Naive B cell (primary cell): ENCODE measurements at regions not wholly inside any gene's neighbourhood (a gene's known extent, or its start where the extent isn't known, plus 50 kb on each side); places are given as distances from the start of the nearest gene placed in this dataset.
A peak's percentile ranks its signal among the peaks of the same experiment; 100 is the strongest.

Experiments
- ATAC-seq, 2 donors: fragments of 150-1000 bp; cut with Tn5 transposase; 2 replicates each; pipeline ENCODE4 v1.10.0; 2021; ENCODE audit warnings: low read depth in 2 of 2, mild to moderate bottlenecking in 2 of 2, moderate library complexity in 2 of 2
- DNase-seq: peaks from one replicate; pipeline ENCODE4 v3.0.0; 2022
- H3K27ac Mint-ChIP-seq, 6 donors: one replicate each; pipeline ENCODE4 v1.8.0; 2020 to 2022; ENCODE audit warnings: mild to moderate bottlenecking in 6 of 6, mixed read lengths in 6 of 6, moderate library complexity in 5 of 6, inconsistent platforms in 2 of 6
- H3K27me3 Mint-ChIP-seq, 3 donors: one replicate each; pipeline ENCODE4 v1.8.0; 2021 to 2022; ENCODE audit warnings: mixed read lengths in 3 of 3, mild to moderate bottlenecking in 1 of 3
- H3K36me3 Mint-ChIP-seq, 2 donors: one replicate each; pipeline ENCODE4 v1.8.0; 2020 to 2022; ENCODE audit warnings: mixed read lengths in 2 of 2, inconsistent platforms in 1 of 2, mild to moderate bottlenecking in 1 of 2
- H3K4me1 Mint-ChIP-seq, 3 donors: one replicate each; pipeline ENCODE4 v1.8.0; 2020 to 2022; ENCODE audit warnings: mixed read lengths in 3 of 3, inconsistent platforms in 1 of 3, mild to moderate bottlenecking in 1 of 3, moderate library complexity in 1 of 3
- H3K4me3 Mint-ChIP-seq, 8 donors: one replicate each; pipeline ENCODE4 v1.8.0; 2020 to 2022; ENCODE audit warnings: mild to moderate bottlenecking in 8 of 8, mixed read lengths in 8 of 8, moderate library complexity in 8 of 8, inconsistent platforms in 2 of 8
- H3K9me3 Mint-ChIP-seq, 7 donors: one replicate each; pipeline ENCODE4 v1.8.0; 2020 to 2022; ENCODE audit warnings: mixed read lengths in 7 of 7, mild to moderate bottlenecking in 5 of 7, inconsistent platforms in 2 of 7, moderate library complexity in 1 of 7

DNA sequence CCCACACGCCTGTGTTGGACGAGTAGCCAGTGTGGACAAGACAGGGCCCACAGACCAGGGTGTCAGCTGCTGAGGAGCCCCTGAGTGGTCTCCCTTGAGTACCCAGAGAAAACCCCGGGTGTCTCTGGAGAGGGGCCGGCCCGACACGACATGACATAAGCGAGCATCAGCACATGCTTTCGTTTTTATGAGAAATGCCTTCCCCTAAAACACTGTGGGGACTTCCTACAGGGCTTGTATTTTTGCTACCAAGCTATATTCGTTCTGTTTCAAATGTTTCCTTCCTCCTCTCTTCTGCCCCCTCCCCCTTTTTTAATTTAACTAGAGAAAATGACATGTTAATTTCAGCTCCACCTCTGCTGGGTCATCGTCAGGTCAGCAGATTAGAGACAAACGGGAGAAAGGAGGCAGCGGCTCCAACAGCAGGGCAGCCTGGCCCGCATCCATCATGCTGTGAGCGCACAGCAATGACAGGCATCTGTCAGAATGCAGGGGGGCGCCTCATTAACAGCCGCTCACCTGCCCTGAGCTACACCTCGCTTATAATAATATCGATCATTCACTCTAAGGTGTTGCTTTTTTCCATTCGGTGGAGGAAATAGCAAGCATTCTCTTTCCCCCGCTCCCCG, 286.2 kb downstream of the ZNF516 start:
- peak overlapping the region in 1 of 6 donors; percentile 51 for H3K27ac Mint-ChIP-seq
- no peak for ATAC-seq
- H3K27me3 Mint-ChIP-seq: peaks cover 0 to 6% (median 1%) of the 10 kb centered on the region in 3 donors
- no peaks in the 10 kb centered on the region for H3K4me1 Mint-ChIP-seq
- no peaks in the 10 kb centered on the region for H3K36me3 Mint-ChIP-seq
- no peak for DNase-seq
- no peak overlapping the region for H3K4me3 Mint-ChIP-seq
- H3K9me3 Mint-ChIP-seq: peaks cover 0 to 16% (median 5%) of the 10 kb centered on the region in 7 donors

DNA sequence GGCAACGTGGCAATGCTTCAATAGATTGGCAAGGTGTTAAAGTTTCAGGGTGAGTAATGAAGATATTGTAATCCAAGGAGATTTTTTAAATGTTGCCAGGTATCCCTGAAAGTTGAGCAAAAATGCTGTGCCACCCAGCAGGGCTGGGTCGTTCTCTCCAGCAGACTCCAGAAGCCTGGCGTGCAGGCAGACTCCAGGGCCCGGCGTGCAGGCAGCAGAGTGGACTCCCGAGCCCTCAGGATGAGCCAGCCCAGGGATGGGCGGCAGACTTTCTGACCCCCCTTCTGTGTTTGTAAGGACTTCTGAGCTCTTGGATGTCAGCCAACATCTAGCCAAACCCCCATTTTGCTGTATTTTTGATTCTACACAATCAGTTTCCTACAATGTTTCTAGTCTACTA, 289.1 kb downstream of the ZNF516 start:
- ATAC-seq: no peak
- Mint-ChIP-seq H3K4me1 (no peaks in the 10 kb centered on the region), H3K27ac (no peak overlapping the region), H3K9me3 (peaks cover 2 to 19% (median 10%) of the 10 kb centered on the region in 7 donors), H3K27me3 (peaks cover 0 to 6% (median 4%) of the 10 kb centered on the region in 3 donors), H3K36me3 (no peaks in the 10 kb centered on the region), H3K4me3 (no peak overlapping the region)
- DNase-seq: no peak

DNA sequence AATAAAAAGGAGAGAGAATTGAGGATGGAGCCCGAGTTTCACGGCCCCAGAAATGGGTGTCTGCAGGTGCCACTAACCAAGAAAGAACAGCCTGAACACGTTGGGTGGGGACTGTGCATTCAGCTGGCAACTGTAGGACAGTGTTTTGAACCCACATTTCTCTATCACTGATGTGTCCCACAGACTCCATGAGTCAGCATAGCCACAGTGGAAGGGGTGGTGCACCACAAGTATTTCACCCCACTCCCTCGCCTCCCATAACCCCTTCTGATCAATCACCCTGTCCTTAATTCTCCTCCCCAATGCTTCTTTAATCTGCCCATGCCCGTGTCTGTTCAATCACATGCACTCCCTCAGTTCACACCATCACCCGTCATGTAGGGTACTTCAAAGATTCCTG, 291.5 kb downstream of the ZNF516 start:
- Mint-ChIP-seq H3K4me3 (peak overlapping the region in 1 of 8 donors; percentile 69), H3K9me3 (peaks cover 4 to 24% (median 11%) of the 10 kb centered on the region in 7 donors), H3K27me3 (peaks cover 0 to 6% (median 4%) of the 10 kb centered on the region in 3 donors), H3K27ac (no peak overlapping the region), H3K4me1 (no peaks in the 10 kb centered on the region), H3K36me3 (no peaks in the 10 kb centered on the region)
- DNase-seq (no peak), ATAC-seq (no peak)

DNA sequence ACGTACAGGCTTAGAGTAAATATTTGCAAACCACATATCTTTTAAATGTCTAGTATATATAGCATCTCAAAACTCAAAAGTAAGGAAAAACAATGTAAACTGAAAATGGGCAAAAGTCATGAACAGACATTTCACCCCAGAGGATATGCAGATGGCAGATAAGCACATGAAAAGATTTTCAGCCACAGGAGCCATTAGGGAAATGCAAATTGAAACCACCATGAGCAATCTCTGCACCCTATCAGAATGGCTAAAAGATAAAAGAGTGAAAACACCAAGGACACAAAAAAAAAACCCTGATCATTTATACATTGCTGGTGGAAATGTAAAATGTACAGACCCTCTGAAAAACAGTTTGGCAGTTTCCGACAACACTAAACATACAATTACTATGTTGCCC, 292.7 kb downstream of the ZNF516 start:
- Mint-ChIP-seq H3K4me3 (no peak overlapping the region), H3K27me3 (peaks cover 0 to 6% (median 4%) of the 10 kb centered on the region in 3 donors), H3K27ac (no peak overlapping the region), H3K9me3 (peaks cover 4 to 24% (median 11%) of the 10 kb centered on the region in 7 donors), H3K36me3 (no peaks in the 10 kb centered on the region), H3K4me1 (no peaks in the 10 kb centered on the region)
- DNase-seq (no peak), ATAC-seq (no peak)

DNA sequence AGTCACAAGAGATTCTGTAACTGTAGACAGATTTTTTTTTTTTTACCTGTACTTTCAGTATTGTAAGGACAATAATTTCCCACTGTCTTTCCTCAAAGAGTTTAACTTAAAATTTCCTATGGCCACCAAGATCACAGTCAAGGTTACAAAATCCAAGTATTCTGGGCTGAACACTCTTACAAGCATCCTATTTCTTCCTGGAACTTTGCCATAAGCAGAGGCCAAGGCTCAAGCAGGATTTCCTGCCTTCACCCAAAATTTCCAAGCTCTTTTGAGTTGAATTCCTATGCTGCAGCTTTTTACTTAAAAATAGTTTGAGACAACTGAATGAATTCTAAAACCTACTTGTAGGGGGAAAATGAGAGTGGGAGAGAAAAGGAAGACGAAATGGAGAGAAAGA, 299.4 kb downstream of the ZNF516 start:
- no peak overlapping the region for H3K27ac Mint-ChIP-seq
- no peaks in the 10 kb centered on the region for H3K36me3 Mint-ChIP-seq
- ATAC-seq (no peak), DNase-seq (no peak)
- no peaks in the 10 kb centered on the region for H3K4me1 Mint-ChIP-seq
- peaks cover 3 to 26% (median 5%) of the 10 kb centered on the region in 7 donors for H3K9me3 Mint-ChIP-seq
- no peaks in the 10 kb centered on the region for H3K27me3 Mint-ChIP-seq
- H3K4me3 Mint-ChIP-seq: no peak overlapping the region

DNA sequence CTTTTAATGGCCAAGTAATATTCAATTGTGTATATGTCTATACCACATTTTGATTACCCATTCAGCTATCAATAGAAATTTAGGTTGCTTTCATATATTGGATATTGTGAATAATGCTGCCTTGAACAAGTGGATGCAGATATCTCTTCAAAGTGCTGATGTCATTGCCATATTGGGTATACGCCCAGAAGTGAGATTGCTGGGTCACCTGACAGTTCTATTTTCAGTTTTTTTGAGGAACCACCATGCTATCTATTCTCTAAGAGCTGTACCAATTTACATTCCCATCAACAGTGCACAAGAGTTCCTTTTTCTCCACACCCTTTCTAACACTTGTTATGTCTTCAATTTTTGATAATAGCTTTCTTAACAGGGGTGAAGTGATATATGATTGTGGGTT, 306.9 kb downstream of the ZNF516 start:
- no peak for ATAC-seq
- Mint-ChIP-seq H3K27ac (no peak overlapping the region), H3K36me3 (no peaks in the 10 kb centered on the region)

DNA sequence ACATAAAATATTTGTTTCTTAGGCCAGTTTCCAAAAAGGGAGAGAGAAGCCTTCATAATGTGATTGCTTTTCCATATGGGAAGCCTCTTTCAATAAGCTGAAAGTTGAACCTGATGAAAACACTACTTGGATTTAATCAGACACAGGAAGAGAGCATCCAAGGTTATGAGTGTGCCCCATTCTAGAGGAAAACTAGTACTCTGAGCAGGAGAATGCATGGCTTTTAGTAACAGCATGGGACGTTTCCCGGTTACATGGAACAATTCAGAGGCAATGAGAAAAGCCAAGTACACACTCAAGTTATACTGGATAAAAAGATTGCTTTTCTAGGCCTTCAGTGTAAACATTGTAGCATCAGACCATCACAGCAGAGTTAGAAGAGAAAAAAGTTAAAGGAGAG, 315.8 kb downstream of the ZNF516 start:
- Mint-ChIP-seq H3K27ac (no peak overlapping the region), H3K36me3 (no peaks in the 10 kb centered on the region), H3K27me3 (no peaks in the 10 kb centered on the region), H3K9me3 (peaks cover 0 to 2% (median 0%) of the 10 kb centered on the region in 7 donors), H3K4me3 (no peak overlapping the region), H3K4me1 (no peaks in the 10 kb centered on the region)
- no peak for DNase-seq
- no peak for ATAC-seq

More for the DNA sequence above, 306.9 kb downstream of the ZNF516 start:
- Mint-ChIP-seq H3K9me3 (peaks cover 5 to 23% (median 14%) of the 10 kb centered on the region in 7 donors), H3K4me3 (no peak overlapping the region), H3K4me1 (no peaks in the 10 kb centered on the region), H3K27me3 (peaks cover 0 to 9% (median 0%) of the 10 kb centered on the region in 3 donors)
- DNase-seq: no peak

DNA sequence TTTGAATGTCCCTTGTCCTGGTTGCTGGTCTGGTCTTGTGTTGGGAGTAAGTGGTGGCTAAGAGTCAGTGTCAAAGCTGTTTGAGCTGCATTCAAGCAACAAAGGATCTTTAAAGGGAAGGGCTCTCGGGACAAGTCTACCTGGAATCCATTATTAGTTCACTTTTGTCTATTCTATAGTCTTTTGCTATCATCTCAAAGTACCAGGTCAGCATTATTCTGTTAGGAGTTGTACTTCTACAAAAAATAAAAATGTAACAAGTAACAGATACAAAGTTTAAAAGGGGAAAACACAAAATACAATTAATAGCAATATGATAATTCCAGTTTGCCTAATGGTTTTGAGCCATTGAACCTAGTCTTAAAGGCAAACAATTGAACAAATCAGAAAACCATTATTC, 317.9 kb downstream of the ZNF516 start:
- H3K9me3 Mint-ChIP-seq: peaks cover 0 to 2% (median 0%) of the 10 kb centered on the region in 7 donors
- no peaks in the 10 kb centered on the region for H3K4me1 Mint-ChIP-seq
- H3K4me3 Mint-ChIP-seq: no peak overlapping the region
- ATAC-seq (no peak), DNase-seq (no peak)
- no peak overlapping the region for H3K27ac Mint-ChIP-seq
- no peaks in the 10 kb centered on the region for H3K36me3 Mint-ChIP-seq
- no peaks in the 10 kb centered on the region for H3K27me3 Mint-ChIP-seq

DNA sequence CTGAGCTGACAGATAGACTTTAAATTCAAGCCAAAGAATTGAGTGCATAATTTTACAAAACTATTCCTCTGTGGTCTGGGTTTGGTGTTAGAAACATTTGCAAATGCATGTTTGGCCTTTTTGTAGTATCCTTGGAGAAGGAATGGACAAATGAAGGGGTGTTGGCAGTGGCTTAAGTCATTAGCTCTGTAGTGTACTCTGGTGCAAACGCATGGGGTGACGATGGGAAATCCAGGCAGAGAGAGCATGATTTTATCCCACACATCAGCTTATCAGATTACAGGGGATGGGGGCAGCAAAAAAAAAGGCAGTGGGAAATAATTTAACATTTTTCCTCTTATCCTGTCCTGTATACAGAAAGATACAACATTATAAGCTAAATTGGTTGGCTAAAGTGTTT, 320.6 kb downstream of the ZNF516 start:
- Mint-ChIP-seq H3K27me3 (no peaks in the 10 kb centered on the region), H3K4me1 (no peaks in the 10 kb centered on the region), H3K36me3 (no peaks in the 10 kb centered on the region), H3K4me3 (no peak overlapping the region), H3K9me3 (peaks cover 0 to 3% (median 0%) of the 10 kb centered on the region in 7 donors), H3K27ac (no peak overlapping the region)
- no peak for DNase-seq
- no peak for ATAC-seq

DNA sequence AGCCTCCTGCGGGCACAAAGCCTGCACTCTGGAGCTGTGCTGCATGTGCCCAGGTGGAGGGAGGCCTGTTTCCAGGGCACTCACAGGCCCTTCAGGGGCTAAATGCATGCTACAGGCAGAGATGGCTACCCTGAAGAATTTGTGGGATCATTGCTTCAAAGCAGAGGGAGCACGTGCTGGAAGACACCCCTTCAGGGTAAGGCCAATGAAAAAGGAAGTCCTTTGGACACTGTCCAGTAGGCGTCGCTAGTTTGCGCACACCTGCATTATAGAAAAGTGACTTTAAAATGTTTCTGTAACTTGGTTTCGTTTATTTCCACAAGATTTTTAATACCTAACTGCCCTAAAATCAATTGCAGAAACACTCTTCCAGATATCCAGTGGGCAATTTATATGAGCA, 325.3 kb downstream of the ZNF516 start:
- no peak overlapping the region for H3K27ac Mint-ChIP-seq

DNA sequence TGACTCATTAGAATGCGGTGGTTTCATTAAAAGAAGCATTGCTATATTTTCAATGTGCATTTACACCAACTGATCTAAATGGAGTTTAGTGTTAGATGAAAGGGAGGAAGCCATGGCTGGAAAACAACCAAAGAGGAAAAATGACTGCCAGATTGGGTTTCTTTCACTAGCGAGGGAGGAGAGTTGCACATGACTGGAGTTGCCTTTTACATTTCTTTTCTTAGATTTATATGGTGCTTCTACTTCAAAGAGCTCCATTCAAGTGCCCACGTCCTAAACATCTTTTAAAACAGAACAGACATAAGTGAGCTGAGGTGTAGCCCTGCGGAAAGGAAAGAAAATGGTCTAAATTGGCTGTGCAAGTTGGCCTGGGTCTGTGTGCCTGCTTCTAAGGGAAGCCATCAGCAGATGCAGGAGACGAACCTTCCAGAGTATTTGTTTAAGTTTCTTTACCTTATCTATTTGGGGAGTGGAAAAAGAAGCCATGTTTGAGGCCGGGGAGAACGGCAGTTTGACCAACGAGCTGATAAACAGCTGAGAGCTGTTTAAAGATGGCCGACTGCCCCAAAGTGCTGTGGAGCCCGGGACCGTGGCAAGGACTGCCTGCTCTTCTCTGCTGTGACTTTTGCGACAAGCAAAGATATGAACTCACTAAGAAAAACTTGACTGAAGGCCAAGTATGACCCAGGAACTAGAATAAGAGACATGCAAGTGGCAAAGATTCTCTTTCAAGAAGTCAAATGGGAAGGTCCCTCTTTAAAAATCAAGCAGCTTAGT, 327.0 kb downstream of the ZNF516 start:
- no peak for DNase-seq
- Mint-ChIP-seq H3K4me3 (no peak overlapping the region), H3K36me3 (no peaks in the 10 kb centered on the region), H3K9me3 (peaks cover 0 to 6% (median 2%) of the 10 kb centered on the region in 7 donors), H3K4me1 (no peaks in the 10 kb centered on the region), H3K27me3 (peaks cover 0 to 5% (median 0%) of the 10 kb centered on the region in 3 donors), H3K27ac (no peak overlapping the region)
- no peak for ATAC-seq

More for the DNA sequence above, 325.3 kb downstream of the ZNF516 start:
- H3K36me3 Mint-ChIP-seq: no peaks in the 10 kb centered on the region
- DNase-seq (no peak), ATAC-seq (no peak)
- peaks cover 0 to 6% (median 3%) of the 10 kb centered on the region in 7 donors for H3K9me3 Mint-ChIP-seq
- H3K27me3 Mint-ChIP-seq: peaks cover 0 to 5% (median 0%) of the 10 kb centered on the region in 3 donors
- H3K4me1 Mint-ChIP-seq: no peaks in the 10 kb centered on the region
- H3K4me3 Mint-ChIP-seq: no peak overlapping the region

DNA sequence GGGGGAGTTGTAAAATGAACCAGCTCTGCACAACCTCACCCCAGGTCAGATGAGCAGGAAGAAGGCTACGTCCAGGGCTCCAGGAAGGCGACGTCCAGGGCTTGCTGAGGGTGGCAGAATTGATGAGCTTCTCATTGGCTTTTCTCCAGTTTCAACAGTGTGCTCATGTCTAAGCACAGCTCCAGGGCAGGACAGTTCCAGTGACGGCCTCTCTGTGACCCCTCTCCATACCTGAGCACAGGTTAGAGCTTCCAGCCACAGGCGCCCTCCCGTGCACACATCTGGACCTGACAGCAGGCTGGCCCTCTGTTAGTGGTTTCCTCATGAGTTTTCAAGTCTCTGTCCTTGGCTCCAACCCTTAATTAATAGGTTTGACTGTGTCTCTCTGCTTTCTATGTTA, 327.6 kb downstream of the ZNF516 start:
- no peak for ATAC-seq
- H3K27me3 Mint-ChIP-seq: peaks cover 0 to 5% (median 0%) of the 10 kb centered on the region in 3 donors
- H3K4me3 Mint-ChIP-seq: no peak overlapping the region
- no peaks in the 10 kb centered on the region for H3K36me3 Mint-ChIP-seq
- no peaks in the 10 kb centered on the region for H3K4me1 Mint-ChIP-seq
- H3K9me3 Mint-ChIP-seq: peaks cover 0 to 6% (median 2%) of the 10 kb centered on the region in 7 donors
- H3K27ac Mint-ChIP-seq: no peak overlapping the region
- DNase-seq: no peak

DNA sequence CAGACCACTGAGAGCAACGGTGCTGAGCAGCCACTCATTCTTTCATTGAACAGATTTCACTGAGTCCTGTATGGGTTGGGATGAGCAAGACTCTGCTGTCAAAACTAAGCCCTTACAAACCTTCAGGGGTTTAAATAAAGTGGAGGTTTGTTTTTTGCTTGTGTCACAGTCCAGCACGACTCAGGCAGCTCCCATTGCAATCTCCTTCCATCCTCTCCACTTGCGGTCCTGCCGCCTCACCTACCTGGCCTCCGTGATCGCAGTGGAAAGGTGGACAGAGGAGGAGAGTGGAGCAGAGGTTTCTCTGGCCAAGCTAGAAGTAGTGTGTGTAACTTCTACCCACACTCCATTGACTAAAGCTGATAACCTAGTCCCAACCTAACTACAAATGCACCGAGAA, 332.2 kb downstream of the ZNF516 start:
- no peaks in the 10 kb centered on the region for H3K4me1 Mint-ChIP-seq
- ATAC-seq (no peak), DNase-seq (no peak)
- no peak overlapping the region for H3K27ac Mint-ChIP-seq
- H3K4me3 Mint-ChIP-seq: no peak overlapping the region
- H3K9me3 Mint-ChIP-seq: peaks cover 0 to 8% (median 2%) of the 10 kb centered on the region in 7 donors
- no peaks in the 10 kb centered on the region for H3K27me3 Mint-ChIP-seq
- H3K36me3 Mint-ChIP-seq: no peaks in the 10 kb centered on the region

DNA sequence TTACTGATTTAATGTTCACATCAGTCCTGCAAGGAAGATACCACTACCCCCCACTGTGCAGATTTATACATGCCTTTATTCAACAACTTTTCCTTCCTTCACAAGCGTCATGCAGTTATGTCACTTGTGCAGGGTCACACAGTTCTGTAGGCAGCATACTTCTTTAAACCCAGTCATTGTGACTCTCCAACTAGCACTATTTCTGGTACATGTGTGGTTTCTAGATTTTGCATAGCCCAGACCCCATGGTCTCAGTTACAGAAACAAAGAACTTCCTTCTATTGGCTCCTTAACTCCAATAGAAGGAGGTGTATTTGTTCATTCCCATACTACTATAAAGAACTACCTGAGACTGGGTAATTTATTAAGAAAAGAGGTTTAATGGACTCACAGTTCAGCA, 333.1 kb downstream of the ZNF516 start:
- Mint-ChIP-seq H3K4me3 (no peak overlapping the region), H3K36me3 (no peaks in the 10 kb centered on the region)

More for the DNA sequence above, 333.1 kb downstream of the ZNF516 start:
- ATAC-seq (no peak), DNase-seq (no peak)
- no peak overlapping the region for H3K27ac Mint-ChIP-seq
- no peaks in the 10 kb centered on the region for H3K27me3 Mint-ChIP-seq
- H3K4me1 Mint-ChIP-seq: no peaks in the 10 kb centered on the region
- peaks cover 0 to 8% (median 3%) of the 10 kb centered on the region in 7 donors for H3K9me3 Mint-ChIP-seq
